IPS-20b (cell line): ENCODE measurements at regions not wholly inside any gene's neighbourhood (a gene's known extent, or its start where the extent isn't known, plus 50 kb on each side); places are given as distances from the start of the nearest gene placed in this dataset.

Source experiments
- H3K27ac ChIP-seq: one replicate; pipeline ENCODE4 v1.5.1; 2013; ENCODE audit warnings: low read length
- H3K27me3 ChIP-seq: 2 replicates; pipeline ENCODE4 v1.6.1; 2013; ENCODE audit warnings: mild to moderate bottlenecking, low read length, inconsistent platforms; ENCODE audit not compliant: insufficient read depth
- H3K36me3 ChIP-seq: 2 replicates; pipeline ENCODE4 v1.6.1; 2013; ENCODE audit warnings: low read depth, mild to moderate bottlenecking, inconsistent platforms, low read length, moderate library complexity; ENCODE audit not compliant: insufficient read depth
- H3K4me1 ChIP-seq: 2 replicates; pipeline ENCODE4 v1.6.1; 2013; ENCODE audit warnings: mild to moderate bottlenecking, control low read depth, inconsistent platforms, low read length, moderate library complexity; ENCODE audit not compliant: insufficient read depth
- H3K4me3 ChIP-seq: 2 replicates; pipeline ENCODE4 v1.5.1; 2013; ENCODE audit warnings: mild to moderate bottlenecking, low read length, inconsistent platforms
- H3K9ac ChIP-seq: 2 replicates; pipeline ENCODE4 v1.6.1; 2013; ENCODE audit warnings: low read depth, mild to moderate bottlenecking, inconsistent platforms, low read length, moderate library complexity
- H3K9me3 ChIP-seq: 2 replicates; pipeline ENCODE4 v1.6.1; 2013; ENCODE audit warnings: mild to moderate bottlenecking, low read depth, low read length, inconsistent platforms; ENCODE audit not compliant: insufficient read depth

- Histone ChIP-seq H3K9me3 (no peaks in the 10 kb centered on the region), H3K4me1 (no peaks in the 10 kb centered on the region), H3K4me3 (no peak overlapping the region), H3K9ac (no peak overlapping the region), H3K27ac (no peak overlapping the region), H3K27me3 (no peaks in the 10 kb centered on the region), H3K36me3 (no peaks in the 10 kb centered on the region)
Observed at GRCh38 chr21:35102488-35103371, 53.6 kb upstream of the RUNX1 start.

GRCh38 chr21:35100349-35100811, 51.3 kb upstream of the RUNX1 start:
- H3K36me3 ChIP-seq, result no peaks in the 10 kb centered on the region
- H3K9me3 ChIP-seq, result no peaks in the 10 kb centered on the region
- H3K9ac ChIP-seq, result no peak overlapping the region
- H3K27ac ChIP-seq, result no peak overlapping the region
- no peaks in the 10 kb centered on the region for H3K4me1 ChIP-seq
- H3K4me3 ChIP-seq, result no peak overlapping the region
- no peaks in the 10 kb centered on the region for H3K27me3 ChIP-seq

- Histone ChIP-seq H3K27me3 (no peaks in the 10 kb centered on the region), H3K9ac (no peak overlapping the region), H3K9me3 (no peaks in the 10 kb centered on the region), H3K4me1 (no peaks in the 10 kb centered on the region), H3K27ac (no peak overlapping the region), H3K4me3 (no peak overlapping the region), H3K36me3 (no peaks in the 10 kb centered on the region)
Observed at GRCh38 chr21:35099310-35099709, 50.2 kb upstream of the RUNX1 start.
